GM11168 (cell line): ENCODE measurements at regions not wholly inside any gene's neighbourhood (a gene's known extent, or its start where the extent isn't known, plus 50 kb on each side); places are given as distances from the start of the nearest gene placed in this dataset.

Experiments
- in situ Hi-C: fragments of 300-500 bp; cut with MboI; formaldehyde crosslinking; loops from one replicate; pipeline ENCODE4 v1.12.0; 2022; ENCODE audit warnings: low sequenced_read_pairs; ENCODE audit not compliant: unreplicated experiment

DNA sequence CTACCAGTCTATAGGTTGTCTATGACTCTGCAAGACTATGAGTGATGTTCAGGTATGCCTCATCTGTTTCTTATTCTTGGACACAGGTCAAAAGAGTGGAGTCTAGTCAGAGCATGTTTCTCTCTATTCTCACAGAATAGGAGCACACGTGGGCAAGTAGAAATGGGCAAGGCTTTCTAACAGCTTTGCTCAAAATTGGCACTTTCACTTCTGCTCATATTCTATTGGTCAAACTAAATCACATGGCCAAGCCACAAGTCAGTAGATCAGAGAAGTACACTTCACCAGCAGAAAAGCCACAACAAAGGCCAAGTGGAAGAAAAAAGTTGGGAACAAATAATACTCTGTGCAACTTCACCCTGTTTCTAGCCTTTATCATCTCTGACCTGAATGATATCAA, 354.5 kb upstream of the SYNCRIP start:
- in situ Hi-C loops = no loop called here

DNA sequence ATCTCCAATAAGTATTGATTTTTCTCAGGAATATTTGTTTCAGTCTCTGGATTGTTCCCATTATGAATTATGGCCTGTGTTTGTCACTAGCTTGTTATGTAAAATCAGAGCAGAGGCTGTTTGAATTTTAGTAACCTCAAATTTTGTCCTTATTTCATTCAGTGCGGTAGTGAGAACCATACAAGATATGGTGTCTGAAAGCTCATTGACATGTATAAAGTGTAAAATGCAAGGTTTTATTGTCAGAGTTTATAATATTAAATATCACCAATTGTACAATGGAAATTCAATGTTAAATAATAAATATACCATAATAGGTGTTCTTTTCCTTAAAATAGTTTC, 353.3 kb upstream of the SYNCRIP start:
- in situ Hi-C loops = no loop called here

DNA sequence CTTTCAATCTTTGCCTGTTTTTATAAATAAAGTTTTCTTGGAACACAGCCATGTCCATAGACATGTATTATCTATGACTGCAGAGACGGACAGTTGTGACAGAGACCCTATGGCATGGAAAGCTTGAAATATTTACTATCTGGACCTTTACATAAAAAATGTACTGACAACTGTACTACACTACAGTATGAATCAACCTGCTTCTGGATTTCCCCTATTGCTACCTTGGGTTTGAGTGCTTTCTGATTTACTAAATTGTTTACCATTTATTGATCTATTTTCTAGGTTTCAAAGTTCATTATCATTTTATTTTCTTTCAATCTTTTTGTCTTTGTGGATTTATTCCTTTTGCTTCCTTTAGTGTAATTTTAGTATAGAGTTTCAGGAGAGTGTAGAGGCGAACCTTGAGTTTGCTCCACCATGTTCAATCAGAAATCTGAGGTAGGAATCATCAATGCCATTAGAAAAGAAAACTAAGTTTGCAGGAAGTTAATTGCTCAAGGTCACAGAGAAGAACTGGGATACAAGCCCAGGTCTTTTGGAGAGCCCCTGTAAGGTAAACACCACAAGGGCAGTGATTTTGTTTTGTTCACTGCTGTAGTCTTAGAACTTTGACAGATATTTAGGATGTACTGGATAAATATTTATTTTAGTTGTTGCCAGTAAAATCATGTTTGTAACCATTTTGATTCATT, 352.8 kb upstream of the SYNCRIP start:
- in situ Hi-C loops = no loop called here

GRCh38 chr6:85986681-85987080, 344.0 kb upstream of the SYNCRIP start:
- in situ Hi-C loops = no loop called here

DNA sequence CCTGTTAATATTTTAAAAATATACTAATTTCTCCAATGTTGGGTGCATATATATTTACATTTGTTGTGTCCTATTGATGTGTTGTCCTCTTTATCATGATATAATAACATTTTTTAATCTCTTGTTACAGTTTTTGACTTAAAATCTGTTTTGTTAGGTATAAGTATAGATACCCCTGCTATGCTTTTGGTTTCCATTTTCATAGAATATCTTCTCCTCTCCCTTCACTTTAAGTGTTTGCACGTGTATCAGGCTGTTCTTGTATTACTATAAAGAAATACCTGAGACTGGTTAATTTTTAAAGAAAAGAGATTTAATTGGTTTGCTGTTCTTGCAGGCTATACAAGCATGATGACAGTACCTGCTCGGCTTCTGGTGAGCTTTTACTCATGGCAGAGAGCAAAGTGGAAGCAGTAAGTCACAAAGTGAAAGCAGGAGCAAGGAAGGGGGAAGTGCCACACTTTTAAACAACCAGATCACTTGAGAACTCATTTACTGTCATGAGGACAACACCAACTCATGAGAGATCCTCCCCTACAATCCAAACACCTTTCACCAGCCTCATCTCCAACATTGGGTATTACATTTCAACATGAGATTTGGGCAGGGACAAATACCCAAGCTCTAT, 340.5 kb upstream of the SYNCRIP start:
- in situ Hi-C loops = no loop called here

DNA sequence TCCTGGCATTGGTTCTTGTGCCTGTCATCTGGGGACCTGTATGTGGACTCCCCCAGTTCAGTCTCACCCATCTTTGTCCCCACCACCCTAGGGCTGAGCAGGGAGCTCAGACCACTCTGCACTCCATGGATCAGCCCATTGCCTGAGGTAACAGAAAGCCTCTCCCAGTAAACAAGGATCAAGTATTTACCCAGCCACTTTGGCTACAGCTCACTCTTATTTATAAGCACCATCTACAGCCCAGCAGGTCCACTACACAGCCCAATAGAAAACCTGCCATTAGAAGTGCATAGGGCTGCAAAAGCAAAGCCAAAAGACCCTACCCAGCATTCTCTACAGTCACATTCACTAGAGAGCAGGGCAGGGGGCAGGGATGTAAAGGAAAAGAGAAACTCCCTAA, 335.0 kb upstream of the SYNCRIP start:
- in situ Hi-C loops = no loop called here

GRCh38 chr6:85975957-85976356, 333.3 kb upstream of the SYNCRIP start:
- in situ Hi-C loops = no loop called here

GRCh38 chr6:85971238-85971637, 328.6 kb upstream of the SYNCRIP start:
- in situ Hi-C loops = no loop called here

DNA sequence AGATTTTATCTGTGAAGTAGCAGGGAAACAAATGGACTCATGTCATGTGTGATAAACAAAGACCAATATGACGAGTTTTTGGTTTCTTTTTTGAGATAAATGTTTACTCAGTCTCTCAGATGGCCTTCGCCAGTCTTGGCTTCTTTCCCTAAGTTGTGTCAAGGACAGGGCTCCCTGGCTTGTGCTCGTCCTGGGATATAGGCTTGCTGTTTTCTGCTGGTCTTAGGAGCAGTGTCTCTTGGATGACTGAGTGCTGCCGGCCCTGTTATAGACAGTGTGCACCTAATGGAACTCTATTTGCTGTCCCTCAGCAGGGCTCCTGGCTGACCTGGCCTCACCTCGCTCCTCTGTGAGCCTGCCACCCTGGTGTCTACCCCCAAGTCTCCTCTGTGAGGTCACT, 324.1 kb upstream of the SYNCRIP start:
- in situ Hi-C loops = no loop called here

DNA sequence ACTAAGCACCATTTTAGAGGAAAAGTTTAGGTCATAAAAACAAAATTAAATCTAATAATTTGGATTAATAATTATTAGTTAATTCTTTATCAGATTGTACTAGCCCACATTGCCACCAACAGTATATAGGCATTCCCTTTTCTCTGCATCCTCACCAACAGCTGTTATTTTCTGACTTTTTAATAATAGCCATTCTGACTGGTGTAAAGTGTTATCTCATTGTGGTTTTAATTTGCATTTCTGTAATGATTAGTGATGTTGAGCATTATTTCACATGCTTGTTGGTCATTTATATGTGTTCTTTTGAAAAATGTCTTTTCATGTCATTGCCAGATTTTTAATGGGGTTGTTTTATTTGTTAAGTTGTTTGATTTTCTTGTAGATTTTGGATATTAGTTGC, 319.1 kb upstream of the SYNCRIP start:
- in situ Hi-C loops = no loop called here

DNA sequence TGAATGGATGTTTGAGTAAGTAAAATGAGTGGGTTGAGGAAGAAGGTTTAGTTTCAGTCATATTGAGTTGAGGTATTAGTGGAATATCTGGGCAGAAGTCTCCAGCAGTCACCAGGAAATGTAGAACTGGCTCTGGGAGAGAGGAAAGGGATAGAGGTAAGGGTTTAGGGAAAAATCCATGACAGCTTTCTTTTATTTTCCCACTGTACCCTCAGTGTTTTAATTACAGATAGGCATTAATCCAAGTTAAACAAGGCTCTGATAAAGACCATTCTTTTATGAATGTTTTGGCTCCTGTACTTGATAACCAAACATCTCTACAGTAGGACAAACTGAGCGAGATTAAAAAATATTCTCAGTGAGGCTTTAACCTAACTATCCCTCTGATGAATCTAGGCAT, 318.4 kb upstream of the SYNCRIP start:
- in situ Hi-C loops = no loop called here

- in situ Hi-C loops = no loop called here
These were observed 305.8 kb upstream of the SYNCRIP start for GRCh38 chr6:85948481-85948880.

GRCh38 chr6:85945459-85946185, 302.9 kb upstream of the SYNCRIP start:
- in situ Hi-C loops = no loop called here

DNA sequence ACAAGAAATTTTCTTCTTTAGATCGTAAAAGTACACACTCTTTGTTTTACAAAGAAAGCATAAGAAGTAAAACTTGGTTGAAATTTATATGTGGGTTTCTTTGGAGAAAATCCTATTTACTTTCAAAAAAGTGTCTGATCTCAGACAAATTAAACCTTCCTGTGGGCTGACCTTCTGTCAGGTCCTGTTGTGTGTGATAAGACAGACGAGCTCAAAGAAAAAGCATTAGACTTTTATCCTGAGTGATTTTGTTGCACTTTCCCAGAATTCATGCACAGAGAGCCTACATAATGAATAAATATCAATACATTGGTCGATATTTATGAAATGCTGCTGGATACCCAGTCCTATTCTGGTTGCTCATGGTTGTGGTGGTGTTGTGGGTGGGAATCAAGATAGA, 302.1 kb upstream of the SYNCRIP start:
- in situ Hi-C loops = no loop called here

- in situ Hi-C loops = no loop called here
These were observed 300.2 kb upstream of the SYNCRIP start for GRCh38 chr6:85942844-85943243.

DNA sequence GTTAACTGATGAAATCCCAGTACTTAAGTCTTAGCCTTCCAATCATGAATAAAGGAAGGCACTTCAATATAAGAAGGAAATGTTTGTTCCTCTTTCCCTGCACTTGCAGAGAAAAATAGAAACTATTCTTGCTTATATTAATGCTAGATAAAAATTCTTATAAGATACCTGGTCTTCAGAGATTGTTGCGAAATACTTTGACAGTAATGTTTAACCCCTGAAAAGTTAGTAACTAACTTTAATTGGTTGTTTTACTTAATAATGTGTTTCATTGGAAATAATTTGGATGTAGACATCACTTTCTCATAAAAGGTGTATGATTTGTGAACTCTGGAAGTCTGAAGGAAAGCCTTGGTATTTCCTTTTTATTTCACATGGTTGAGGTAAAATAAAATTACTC, 294.2 kb upstream of the SYNCRIP start:
- in situ Hi-C loops = no loop called here

DNA sequence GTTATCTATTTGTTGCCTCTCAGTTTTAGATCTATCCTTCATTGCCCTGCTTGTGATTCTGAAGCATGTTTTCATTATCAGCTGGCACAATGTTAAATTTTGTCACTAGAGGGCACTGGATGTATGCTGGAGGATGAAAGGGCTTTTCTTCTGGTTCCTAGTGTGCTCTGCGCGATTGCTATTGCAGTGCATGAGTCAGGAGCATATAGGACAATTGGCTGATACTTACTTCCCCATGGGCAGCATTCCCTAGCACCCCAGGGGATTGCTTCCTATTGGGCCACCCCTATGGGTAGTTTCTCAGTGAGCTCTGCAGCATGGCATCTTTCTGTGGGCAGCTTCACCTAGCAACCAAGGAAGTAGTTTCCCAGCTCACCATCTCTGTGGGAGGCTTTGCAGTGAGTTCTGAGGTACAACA, 280.3 kb upstream of the SYNCRIP start:
- in situ Hi-C loops = loop anchor here (25.0 kb wide), 1 partner anchor 264 kb away; no protein-coding TSS in a partner anchor

GRCh38 chr6:85920782-85921181, 278.1 kb upstream of the SYNCRIP start:
- in situ Hi-C loops = loop anchor here (25.0 kb wide), 1 partner anchor 267 kb away; no protein-coding TSS in a partner anchor

GRCh38 chr6:85917522-85917921, 274.8 kb upstream of the SYNCRIP start:
- in situ Hi-C loops = loop anchor here (25.0 kb wide), 1 partner anchor 270 kb away; no protein-coding TSS in a partner anchor

DNA sequence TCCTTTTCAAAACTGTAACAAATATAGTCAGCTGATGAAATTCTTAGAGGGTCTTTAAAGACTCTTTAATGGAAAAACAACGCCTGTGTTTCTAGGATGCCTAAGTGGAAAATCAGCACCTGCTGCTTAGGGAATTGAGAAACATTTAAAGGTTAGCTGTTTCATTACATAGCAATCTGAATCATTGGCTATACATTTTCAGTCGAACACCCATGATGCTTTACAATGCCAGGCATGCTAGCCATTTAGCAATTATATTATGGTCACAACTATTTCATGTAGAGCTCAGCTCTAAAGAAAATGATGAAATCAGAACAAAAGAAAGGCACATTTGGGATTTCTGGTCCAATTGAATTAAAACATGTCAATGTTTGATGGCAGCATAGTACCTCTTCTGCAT, 270.3 kb upstream of the SYNCRIP start:
- in situ Hi-C loops = loop anchor here (25.0 kb wide), 1 partner anchor 274 kb away; no protein-coding TSS in a partner anchor

- in situ Hi-C loops = loop anchor here (25.0 kb wide), 1 partner anchor 275 kb away; no protein-coding TSS in a partner anchor
These were observed 269.9 kb upstream of the SYNCRIP start for GRCh38 chr6:85912582-85912981.
